Activated naive CD8-positive, alpha-beta T cell (primary cell): ENCODE measurements at regions not wholly inside any gene's neighbourhood (a gene's known extent, or its start where the extent isn't known, plus 50 kb on each side); places are given as distances from the start of the nearest gene placed in this dataset.

ENCODE experiments used
- H3K27ac Mint-ChIP-seq: one replicate; pipeline ENCODE4 v1.8.0; 2021; ENCODE audit warnings: mixed read lengths
- H3K27me3 Mint-ChIP-seq: one replicate; pipeline ENCODE4 v1.8.0; 2021; ENCODE audit warnings: mixed read lengths
- H3K36me3 Mint-ChIP-seq: one replicate; pipeline ENCODE4 v1.8.0; 2021; ENCODE audit warnings: mixed read lengths
- H3K4me1 Mint-ChIP-seq: one replicate; pipeline ENCODE4 v1.8.0; 2021; ENCODE audit warnings: low read depth, mixed read lengths
- H3K4me3 Mint-ChIP-seq: one replicate; pipeline ENCODE4 v1.8.0; 2021; ENCODE audit warnings: mild to moderate bottlenecking, mixed read lengths
- H3K9me3 Mint-ChIP-seq: one replicate; pipeline ENCODE4 v1.8.0; 2021; ENCODE audit warnings: low read depth, mixed read lengths

GRCh38 chr12:89941436-89941835 is 232.8 kb upstream of the ATP2B1 start:
- Mint-ChIP-seq H3K27ac (no peak overlapping the region), H3K27me3 (no peaks in the 10 kb centered on the region), H3K9me3 (no peaks in the 10 kb centered on the region), H3K4me1 (peaks cover 10% of the 10 kb centered on the region), H3K4me3 (no peak overlapping the region), H3K36me3 (peaks cover 3% of the 10 kb centered on the region)

- Mint-ChIP-seq H3K4me3 (no peak overlapping the region), H3K27me3 (no peaks in the 10 kb centered on the region), H3K27ac (no peak overlapping the region), H3K36me3 (peaks cover 3% of the 10 kb centered on the region), H3K9me3 (no peaks in the 10 kb centered on the region), H3K4me1 (peaks cover 10% of the 10 kb centered on the region)
Measured at GRCh38 chr12:89939522-89940215, 231.0 kb upstream of the ATP2B1 start.

- Mint-ChIP-seq H3K9me3 (no peaks in the 10 kb centered on the region), H3K36me3 (peaks cover under 1% of the 10 kb centered on the region), H3K4me3 (no peak overlapping the region), H3K4me1 (peaks cover 7% of the 10 kb centered on the region), H3K27ac (no peak overlapping the region), H3K27me3 (no peaks in the 10 kb centered on the region)
Measured at GRCh38 chr12:89936631-89937030, 228.0 kb upstream of the ATP2B1 start.

GRCh38 chr12:89935850-89936249 is 227.2 kb upstream of the ATP2B1 start:
- Mint-ChIP-seq H3K27ac (no peak overlapping the region), H3K9me3 (no peaks in the 10 kb centered on the region), H3K4me3 (no peak overlapping the region), H3K4me1 (peaks cover 7% of the 10 kb centered on the region), H3K36me3 (no peaks in the 10 kb centered on the region), H3K27me3 (no peaks in the 10 kb centered on the region)

- Mint-ChIP-seq H3K4me1 (peaks cover 7% of the 10 kb centered on the region), H3K36me3 (no peaks in the 10 kb centered on the region), H3K27ac (no peak overlapping the region), H3K27me3 (no peaks in the 10 kb centered on the region), H3K4me3 (no peak overlapping the region), H3K9me3 (no peaks in the 10 kb centered on the region)
Measured at GRCh38 chr12:89933911-89934310, 225.3 kb upstream of the ATP2B1 start.

- Mint-ChIP-seq H3K4me1 (peaks cover 7% of the 10 kb centered on the region), H3K27ac (no peak overlapping the region), H3K4me3 (no peak overlapping the region), H3K36me3 (no peaks in the 10 kb centered on the region), H3K9me3 (no peaks in the 10 kb centered on the region), H3K27me3 (no peaks in the 10 kb centered on the region)
Measured at GRCh38 chr12:89932954-89933353, 224.3 kb upstream of the ATP2B1 start.

- H3K4me1 Mint-ChIP-seq: peaks cover 14% of the 10 kb centered on the region
- no peak overlapping the region for H3K27ac Mint-ChIP-seq
- H3K9me3 Mint-ChIP-seq: no peaks in the 10 kb centered on the region
- no peaks in the 10 kb centered on the region for H3K27me3 Mint-ChIP-seq
- H3K36me3 Mint-ChIP-seq: peaks cover 4% of the 10 kb centered on the region
- H3K4me3 Mint-ChIP-seq: no peak overlapping the region
Measured at GRCh38 chr12:89928467-89928866, 219.8 kb upstream of the ATP2B1 start.

- H3K36me3 Mint-ChIP-seq: peaks cover 4% of the 10 kb centered on the region
- H3K4me3 Mint-ChIP-seq: no peak overlapping the region
- H3K27me3 Mint-ChIP-seq: no peaks in the 10 kb centered on the region
- H3K9me3 Mint-ChIP-seq: no peaks in the 10 kb centered on the region
- H3K4me1 Mint-ChIP-seq: peaks cover 8% of the 10 kb centered on the region
- no peak overlapping the region for H3K27ac Mint-ChIP-seq
Measured at GRCh38 chr12:89927226-89927698, 218.6 kb upstream of the ATP2B1 start.

- no peak overlapping the region for H3K27ac Mint-ChIP-seq
- H3K27me3 Mint-ChIP-seq: no peaks in the 10 kb centered on the region
- H3K4me3 Mint-ChIP-seq: no peak overlapping the region
- H3K4me1 Mint-ChIP-seq: peaks cover 7% of the 10 kb centered on the region
- H3K36me3 Mint-ChIP-seq: peaks cover 4% of the 10 kb centered on the region
- no peaks in the 10 kb centered on the region for H3K9me3 Mint-ChIP-seq
Measured at GRCh38 chr12:89924191-89924590, 215.6 kb upstream of the ATP2B1 start.

- Mint-ChIP-seq H3K4me1 (peaks cover 12% of the 10 kb centered on the region), H3K9me3 (no peaks in the 10 kb centered on the region), H3K36me3 (peaks cover 4% of the 10 kb centered on the region), H3K4me3 (no peak overlapping the region), H3K27ac (no peak overlapping the region), H3K27me3 (no peaks in the 10 kb centered on the region)
Measured at GRCh38 chr12:89923091-89923490, 214.5 kb upstream of the ATP2B1 start.

- H3K9me3 Mint-ChIP-seq: no peaks in the 10 kb centered on the region
- peaks cover 5% of the 10 kb centered on the region for H3K4me1 Mint-ChIP-seq
- no peak overlapping the region for H3K4me3 Mint-ChIP-seq
- no peaks in the 10 kb centered on the region for H3K27me3 Mint-ChIP-seq
- no peak overlapping the region for H3K27ac Mint-ChIP-seq
- H3K36me3 Mint-ChIP-seq: no peaks in the 10 kb centered on the region
Measured at GRCh38 chr12:89920866-89921265, 212.2 kb upstream of the ATP2B1 start.

GRCh38 chr12:89919241-89919906 is 210.7 kb upstream of the ATP2B1 start:
- Mint-ChIP-seq H3K4me3 (no peak overlapping the region), H3K4me1 (peaks cover 5% of the 10 kb centered on the region), H3K36me3 (no peaks in the 10 kb centered on the region), H3K27ac (no peak overlapping the region), H3K27me3 (no peaks in the 10 kb centered on the region), H3K9me3 (no peaks in the 10 kb centered on the region)

- no peaks in the 10 kb centered on the region for H3K27me3 Mint-ChIP-seq
- peaks cover 5% of the 10 kb centered on the region for H3K4me1 Mint-ChIP-seq
- no peaks in the 10 kb centered on the region for H3K9me3 Mint-ChIP-seq
- H3K27ac Mint-ChIP-seq: no peak overlapping the region
- H3K36me3 Mint-ChIP-seq: no peaks in the 10 kb centered on the region
- H3K4me3 Mint-ChIP-seq: no peak overlapping the region
Measured at GRCh38 chr12:89918172-89918846, 209.7 kb upstream of the ATP2B1 start.

GRCh38 chr12:89909753-89910152 is 201.1 kb upstream of the ATP2B1 start:
- H3K27ac Mint-ChIP-seq: no peak overlapping the region
- peaks cover 4% of the 10 kb centered on the region for H3K9me3 Mint-ChIP-seq
- H3K4me3 Mint-ChIP-seq: no peak overlapping the region
- peaks cover 5% of the 10 kb centered on the region for H3K36me3 Mint-ChIP-seq
- no peaks in the 10 kb centered on the region for H3K4me1 Mint-ChIP-seq
- no peaks in the 10 kb centered on the region for H3K27me3 Mint-ChIP-seq

- Mint-ChIP-seq H3K4me1 (no peaks in the 10 kb centered on the region), H3K27ac (no peak overlapping the region), H3K4me3 (no peak overlapping the region), H3K27me3 (no peaks in the 10 kb centered on the region), H3K9me3 (peaks cover 4% of the 10 kb centered on the region), H3K36me3 (peaks cover 3% of the 10 kb centered on the region)
Measured at GRCh38 chr12:89907659-89908058, 199.0 kb upstream of the ATP2B1 start.
